ENCODE measurements at regions not wholly inside any gene's neighbourhood (a gene's known extent, or its start where the extent isn't known, plus 50 kb on each side); places are given as distances from the start of the nearest gene placed in this dataset.

DNA sequence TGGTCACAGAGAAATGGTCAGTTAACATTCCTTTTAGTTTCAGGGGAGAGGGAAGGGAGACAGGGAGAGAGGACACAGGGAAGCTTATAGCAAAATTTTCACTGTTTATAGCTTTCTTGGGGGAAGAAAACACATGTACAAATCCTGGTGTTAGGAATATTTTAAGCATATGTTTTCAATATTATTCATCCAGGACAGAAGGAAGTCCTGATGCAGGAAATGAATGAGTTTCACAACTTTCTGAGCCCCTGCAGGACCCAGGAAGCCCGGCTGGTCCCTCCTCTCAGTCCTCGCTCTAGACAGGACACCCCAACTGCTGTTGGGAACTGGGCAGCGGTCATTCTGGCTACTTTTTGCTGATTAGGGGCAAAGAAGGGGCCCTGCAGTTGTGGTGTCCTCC is 71.1 kb upstream of the ZDHHC17 start:
- TF ChIP-seq POLR2AphosphoS5 (IDR thresholded peaks at IDR 0.05; ENCODE audit: low read depth, low read length) (no peak), TAF1 (IDR thresholded peaks at IDR 0.05; ENCODE audit: low read depth, low read length) (no peak)
